ENCODE measurements at regions not wholly inside any gene's neighbourhood (a gene's known extent, or its start where the extent isn't known, plus 50 kb on each side); places are given as distances from the start of the nearest gene placed in this dataset.

DNA sequence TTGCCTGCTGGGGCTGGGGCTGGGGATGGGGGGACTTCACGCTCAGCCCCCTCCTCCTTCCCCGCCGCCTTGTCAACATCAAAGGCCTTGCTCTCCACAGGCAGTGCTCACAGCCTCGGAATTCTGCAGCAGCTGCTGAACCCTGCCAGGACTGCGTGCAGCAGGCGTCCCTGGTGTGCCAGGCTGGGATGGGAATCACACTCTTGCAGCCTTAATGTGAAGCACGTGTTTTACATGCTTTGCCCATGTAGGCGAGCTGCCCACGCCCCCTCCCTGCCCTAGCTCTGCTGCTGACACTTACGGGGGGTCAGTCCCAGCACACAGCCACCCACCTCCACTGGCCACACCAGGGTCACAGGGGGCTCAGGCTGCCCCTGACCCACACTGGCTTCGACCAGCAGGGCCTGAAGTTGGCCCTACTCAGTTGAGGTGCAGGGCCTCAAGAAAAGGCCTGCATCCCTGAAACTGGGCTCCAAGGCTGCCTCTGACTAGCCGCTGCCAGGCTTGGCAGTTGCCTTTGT lies 276.2 kb upstream of the RTL1 start:
- no peak for DNase-seq (ENCODE audit: low read depth)

DNA sequence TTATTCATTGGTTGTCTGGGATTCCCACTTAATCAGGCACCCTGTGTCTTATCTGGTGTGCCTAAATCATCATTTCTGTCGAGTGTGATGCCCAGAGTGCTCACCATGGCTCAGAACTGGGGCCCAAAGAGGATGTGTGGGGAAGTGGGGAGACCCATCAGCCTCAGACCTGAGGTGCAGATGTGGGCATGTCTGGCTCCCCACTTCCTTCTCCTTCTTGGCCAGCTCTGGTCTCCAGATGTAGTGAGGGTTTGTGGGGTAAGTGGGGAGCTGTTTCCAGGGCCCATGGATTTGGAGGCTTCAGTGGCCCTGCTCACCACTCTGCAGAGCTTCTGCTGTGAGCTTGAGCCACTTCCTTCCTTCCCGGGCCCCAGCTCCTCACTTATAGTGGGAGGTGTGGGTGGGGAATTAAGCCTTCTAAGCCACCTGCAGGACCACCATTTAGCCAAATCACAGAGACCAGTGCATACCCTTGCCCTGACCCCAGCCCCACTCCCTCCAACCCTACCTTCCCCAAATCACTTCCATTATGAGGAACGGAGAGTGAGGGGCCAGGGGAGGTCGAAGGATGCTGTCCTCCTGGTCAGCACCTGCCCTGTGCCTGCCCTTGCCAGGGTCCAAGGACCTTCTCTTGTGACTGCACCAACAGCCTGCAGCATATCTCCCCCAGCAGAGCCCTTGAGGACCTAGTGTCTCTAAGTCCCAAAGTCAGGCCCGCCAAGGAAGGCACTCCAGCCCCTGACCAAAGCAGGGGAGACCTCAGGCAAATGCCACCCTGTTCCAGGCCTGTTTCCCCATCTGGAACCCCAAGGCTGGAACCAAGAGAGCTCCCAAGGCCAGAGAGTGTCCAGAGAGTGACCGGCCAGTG lies 278.2 kb upstream of the RTL1 start:
- no peak for DNase-seq (ENCODE audit: low read depth)

DNA sequence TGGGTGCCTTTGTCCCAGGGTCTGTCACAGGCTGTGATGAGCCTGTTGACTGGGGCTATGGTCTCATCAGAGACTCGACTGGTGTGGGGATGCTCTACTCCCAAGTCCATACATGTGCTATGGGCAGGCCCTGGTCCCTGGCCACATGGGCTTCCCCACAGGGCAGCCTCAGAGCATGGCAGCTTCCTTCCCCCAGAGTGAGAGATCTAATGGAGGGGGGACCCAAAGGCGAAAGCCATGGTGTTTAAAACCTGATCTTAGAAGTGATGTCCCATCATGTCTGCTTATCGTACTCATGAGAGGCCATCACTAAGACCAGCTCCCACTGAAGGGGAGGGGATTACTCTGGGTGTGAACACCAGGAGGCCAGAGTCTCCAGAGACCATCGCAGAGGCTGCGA lies 279.0 kb upstream of the RTL1 start:
- no peak for DNase-seq (ENCODE audit: low read depth)

DNA sequence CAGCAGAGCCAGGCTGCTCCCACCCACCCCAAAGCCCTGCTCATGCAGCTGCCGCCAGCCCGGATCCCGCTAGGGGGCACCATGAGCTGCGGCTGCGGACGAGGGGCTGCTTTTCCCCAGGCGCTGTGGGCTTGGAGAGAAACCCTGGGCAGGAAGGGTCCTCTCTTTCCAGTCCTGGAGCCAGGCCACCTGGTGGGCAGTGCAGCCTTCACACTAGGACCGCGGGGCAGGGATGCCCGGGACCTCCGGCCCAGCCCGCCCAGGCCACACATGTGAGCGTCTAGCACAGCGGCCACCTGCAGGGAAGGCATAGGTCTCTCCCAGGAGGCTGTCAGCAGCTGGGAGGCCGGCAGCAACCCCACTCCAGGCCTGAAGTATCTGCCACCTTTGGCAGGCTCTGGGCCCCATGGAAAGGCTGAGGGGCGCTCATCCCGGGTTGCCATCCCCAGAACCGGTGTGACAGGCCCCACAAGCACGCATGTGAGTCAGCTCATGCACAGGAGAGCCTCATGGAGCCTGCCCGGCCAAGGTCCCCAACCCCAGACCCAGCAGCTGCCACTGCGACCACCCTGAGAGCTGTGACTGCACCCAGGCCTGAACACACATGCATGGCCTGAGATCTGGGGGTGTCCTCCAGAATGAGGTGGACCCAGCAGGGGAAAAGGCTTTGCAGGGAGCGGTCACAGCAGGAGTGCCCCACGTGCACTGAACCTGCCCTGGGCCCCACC lies 280.0 kb upstream of the RTL1 start:
- DNase-seq (ENCODE audit: low read depth), result no peak

- DNase-seq (ENCODE audit: low read depth), result no peak
Observed at GRCh38 chr14:101184104-101184455, 280.6 kb upstream of the RTL1 start.

DNA sequence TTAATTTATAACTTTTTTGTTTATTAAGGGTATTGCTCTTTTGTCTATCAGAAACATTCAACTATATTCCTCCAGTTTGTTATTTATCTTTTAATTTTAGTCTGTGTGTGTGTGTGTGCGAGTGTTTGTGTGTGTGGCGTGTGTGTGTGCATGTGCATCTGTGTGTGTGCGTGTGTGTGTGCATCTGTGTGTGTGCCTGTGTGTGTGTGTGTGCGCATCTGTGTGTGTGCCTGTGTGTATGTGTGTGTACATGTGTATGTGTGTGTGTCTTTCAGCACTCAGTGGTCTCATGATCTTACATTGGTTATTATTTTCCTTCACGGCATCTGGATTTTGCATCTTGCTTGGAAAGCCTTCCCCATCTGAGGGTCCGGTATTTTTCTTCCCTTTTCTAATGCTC lies 281.1 kb upstream of the RTL1 start:
- DNase-seq (ENCODE audit: low read depth), result no peak

DNA sequence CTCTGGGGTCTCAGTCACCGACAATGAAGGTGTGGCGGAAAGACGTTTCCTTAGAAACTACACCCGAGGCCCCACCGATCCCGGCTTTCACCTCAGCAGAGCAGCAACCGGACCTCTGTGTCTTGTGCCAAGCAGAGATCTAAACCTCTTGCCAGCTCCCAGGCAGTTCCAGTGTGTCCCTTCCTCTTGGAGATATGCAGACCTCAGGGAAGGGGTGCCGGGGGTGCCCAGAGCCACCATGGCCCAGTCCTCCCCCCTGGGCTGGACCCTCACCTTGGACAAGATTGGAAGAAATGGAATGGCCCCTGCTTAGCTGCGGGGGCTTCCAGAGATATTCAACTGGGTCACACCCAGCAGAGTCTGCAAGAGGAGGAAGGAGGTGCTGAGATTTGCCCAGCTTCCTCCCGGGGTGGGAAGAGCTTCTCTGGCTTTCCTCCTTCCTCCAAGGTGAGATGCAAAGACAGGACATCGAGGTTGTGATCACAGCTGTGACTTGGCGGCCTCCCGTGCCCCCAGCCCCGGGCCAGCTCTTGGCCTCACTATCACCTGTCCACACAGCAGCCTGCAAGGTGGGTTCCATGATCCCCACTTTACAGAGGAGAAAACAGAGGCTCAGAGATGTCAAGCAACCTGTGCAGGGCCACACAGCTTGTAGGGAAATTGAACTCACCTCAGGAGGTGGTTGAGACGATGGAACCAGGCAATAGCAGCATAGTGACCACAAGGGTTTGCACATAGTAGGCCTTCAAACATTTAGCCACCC lies 281.7 kb upstream of the RTL1 start:
- DNase-seq (ENCODE audit: low read depth), result no peak

DNA sequence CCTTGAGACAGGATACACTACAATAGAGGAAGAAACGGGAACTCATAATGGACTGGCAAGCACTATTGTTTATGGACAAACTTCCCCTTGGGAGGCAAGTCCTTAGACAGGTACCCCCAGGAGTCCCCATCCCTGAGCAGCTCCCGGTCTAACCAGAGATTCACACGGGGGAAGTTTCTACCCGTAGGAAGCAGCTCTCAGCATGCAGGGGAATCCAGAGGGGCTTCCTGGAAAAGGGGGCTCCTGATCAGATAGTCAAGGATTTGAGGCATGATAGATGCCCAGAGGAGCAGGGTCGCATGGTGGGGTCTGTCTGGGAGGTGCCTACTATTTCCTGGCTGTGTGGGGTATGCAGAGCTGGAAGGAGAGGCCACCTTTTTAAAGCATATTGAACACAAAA lies 282.4 kb upstream of the RTL1 start:
- no peak for DNase-seq (ENCODE audit: low read depth)

DNA sequence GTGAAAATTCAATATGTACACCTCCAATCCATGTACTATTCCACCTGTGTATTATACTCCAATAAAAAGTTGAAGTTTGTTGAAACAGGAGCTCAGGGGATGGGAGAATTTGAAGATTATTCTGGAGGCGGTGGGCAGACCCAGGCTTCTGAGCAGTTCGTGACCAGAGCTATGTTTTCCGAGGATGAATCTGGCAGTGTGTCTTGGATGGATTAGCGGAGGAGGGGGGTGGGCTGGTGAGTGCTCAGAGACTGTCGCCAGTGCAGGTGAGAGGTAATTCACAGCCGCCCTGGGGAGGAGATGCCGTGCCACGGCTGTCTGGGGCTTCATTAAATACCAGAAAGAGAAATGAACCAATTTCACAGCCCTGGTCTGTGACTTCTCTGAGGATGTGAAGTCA lies 283.0 kb upstream of the RTL1 start:
- no peak for DNase-seq (ENCODE audit: low read depth)

GRCh38 chr14:101186992-101187815 lies 283.7 kb upstream of the RTL1 start:
- DNase-seq (ENCODE audit: low read depth), result no peak

- no peak for DNase-seq (ENCODE audit: low read depth)
Observed at GRCh38 chr14:101187816-101188570, 284.5 kb upstream of the RTL1 start.

DNA sequence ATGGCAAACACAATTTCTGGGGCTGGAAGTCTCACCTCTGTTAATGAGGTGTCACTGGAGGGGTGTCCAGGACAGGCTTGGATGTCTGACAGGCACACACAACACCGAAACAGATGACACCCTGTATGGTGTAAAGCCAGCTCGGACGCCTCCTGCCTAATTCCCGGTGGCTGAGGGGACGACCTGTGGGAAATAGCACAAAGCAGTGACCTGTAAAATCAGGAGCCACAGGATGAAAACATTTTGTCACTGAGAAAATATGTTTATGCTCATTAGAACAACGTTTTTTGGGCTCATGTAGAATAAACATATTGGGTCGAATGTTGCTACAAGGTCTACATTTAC lies 285.0 kb upstream of the RTL1 start:
- DNase-seq (ENCODE audit: low read depth), result no peak

GRCh38 chr14:101189266-101189665 lies 285.7 kb upstream of the RTL1 start:
- DNase-seq (ENCODE audit: low read depth), result no peak

- no peak for DNase-seq (ENCODE audit: low read depth)
Observed at GRCh38 chr14:101189962-101190560, 286.5 kb upstream of the RTL1 start.

GRCh38 chr14:101191101-101191720 lies 287.7 kb upstream of the RTL1 start:
- no peak for DNase-seq (ENCODE audit: low read depth)

DNA sequence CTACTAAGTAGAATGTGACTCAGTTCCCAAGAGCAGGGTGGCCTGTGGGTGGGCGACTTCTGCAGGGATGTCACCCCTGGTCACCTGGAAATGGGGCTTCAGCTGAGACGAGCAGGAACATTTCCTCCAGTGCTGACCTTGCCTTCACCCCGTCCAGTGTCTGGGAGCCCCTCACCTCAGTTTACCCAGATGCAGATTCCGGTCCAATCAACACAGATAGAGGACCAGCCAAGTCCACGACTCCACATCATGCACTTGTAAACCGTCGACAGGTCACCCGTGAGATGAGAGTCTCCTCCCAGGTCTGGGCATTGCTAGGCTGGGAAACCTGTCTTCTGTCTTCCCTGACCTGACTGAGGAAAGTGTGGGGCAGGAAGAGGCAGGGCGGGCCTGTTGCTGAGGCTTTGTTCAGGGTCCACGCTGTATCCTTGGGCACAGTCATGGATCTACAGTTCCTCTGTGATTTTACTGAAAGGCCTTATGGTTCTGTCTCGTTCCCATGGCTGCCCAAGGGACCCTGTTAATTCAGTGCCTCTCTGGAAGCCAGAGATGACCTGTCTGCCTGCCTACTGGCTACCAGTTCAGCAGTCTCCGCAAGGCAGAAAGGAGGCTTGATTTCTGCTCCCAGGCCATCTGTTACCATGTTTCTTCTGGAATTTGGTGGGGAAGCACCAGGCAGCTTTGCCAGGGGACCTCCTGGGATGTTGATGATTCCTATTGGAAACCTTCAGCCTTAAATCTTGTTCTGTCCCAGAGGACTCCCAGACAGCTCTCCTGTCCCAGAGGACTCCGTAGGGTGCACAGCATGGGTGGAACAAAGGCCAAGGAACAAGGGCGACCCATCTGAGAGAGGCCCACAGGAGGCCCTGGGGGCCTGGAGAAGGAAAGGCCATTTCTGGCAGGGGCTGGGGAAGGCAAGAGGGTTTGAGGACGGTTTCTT lies 288.5 kb upstream of the RTL1 start:
- DNase-seq (ENCODE audit: low read depth), result no peak

- no peak for DNase-seq (ENCODE audit: low read depth)
Observed at GRCh38 chr14:101192661-101193000, 289.1 kb upstream of the RTL1 start.

- no peak for DNase-seq (ENCODE audit: low read depth)
Observed at GRCh38 chr14:101193106-101193844, 289.8 kb upstream of the RTL1 start.

All from stimulated activated CD8-positive, alpha-beta memory T cell treated with anti-CD3 and anti-CD28 coated beads, Interleukin-12 subunit alpha, Interleukin-12 subunit beta, amount 100 ng/mL, for 4 hours (primary cell).